ENCODE measurements at regions not wholly inside any gene's neighbourhood (a gene's known extent, or its start where the extent isn't known, plus 50 kb on each side); places are given as distances from the start of the nearest gene placed in this dataset.

- TF ChIP-seq FOXK2 (IDR thresholded peaks at IDR 0.05) = no peak
- no peak for TF ChIP-seq LEF1 (IDR thresholded peaks at IDR 0.05; ENCODE audit: borderline replicate concordance)
- TF ChIP-seq SP1 (IDR thresholded peaks at IDR 0.05) = no peak
- no peak for TF ChIP-seq CTBP1 (IDR thresholded peaks at IDR 0.05; ENCODE audit: borderline replicate concordance)
- no peak for TF ChIP-seq FOXA1 (IDR thresholded peaks at IDR 0.05)
- TF ChIP-seq BHLHE40 (IDR thresholded peaks at IDR 0.05; ENCODE audit: borderline replicate concordance) = no peak
- no peak for TF ChIP-seq ARNT (IDR thresholded peaks at IDR 0.05)
- no peak for TF ChIP-seq FOXM1 (IDR thresholded peaks at IDR 0.05; ENCODE audit: borderline replicate concordance)
- no peak for TF ChIP-seq TARDBP (IDR thresholded peaks at IDR 0.05)
- no peak for TF ChIP-seq NFRKB (IDR thresholded peaks at IDR 0.05)
- TF ChIP-seq ZNF384 (IDR thresholded peaks at IDR 0.05) = no peak
- no peak for TF ChIP-seq HDGF (IDR thresholded peaks at IDR 0.05; ENCODE audit: borderline replicate concordance)
- TF ChIP-seq ELF4 (IDR thresholded peaks at IDR 0.05) = no peak
- no peak for TF ChIP-seq SUZ12 (IDR thresholded peaks at IDR 0.05)
Observed at GRCh38 chr3:94587291-94587690, 524.4 kb downstream of the NSUN3 start.
